A673 (cell line): ENCODE measurements at regions not wholly inside any gene's neighbourhood (a gene's known extent, or its start where the extent isn't known, plus 50 kb on each side); places are given as distances from the start of the nearest gene placed in this dataset.

Experiments used
- BruUV-seq: library from RNA; stranded (reverse); fragments of 400-500 nt; replicated peaks from 2 replicates; lab custom pipeline; 2021; lab: Mats Ljungman, UMichigan
- CTCF ChIA-PET: fragments of 300-600 bp; sonication (Branson Sonifier 250); formaldehyde crosslinking; loops from one replicate; lab custom pipeline; 2022; ENCODE audit warnings: antibody characterized with exemption; lab: Charles Lee
- POLR2A ChIA-PET: fragments of 300-600 bp; sonication (Branson Sonifier 250); formaldehyde crosslinking; loops from one replicate; lab custom pipeline; 2022; ENCODE audit warnings: antibody characterized with exemption; ENCODE audit not compliant: low non-redundant PET; lab: Charles Lee
- DNase-seq: peaks from one replicate; pipeline ENCODE4 v3.0.0-alpha.2; 2015; ENCODE audit warnings: low spot score
- H3K27ac ChIP-seq: fragments of 200-600 bp; sonication (generic); 2 replicates; pipeline ENCODE4 v1.5.1; 2016; ENCODE audit warnings: mixed run types, low read depth, mild to moderate bottlenecking, mixed read lengths, antibody characterized with exemption, low read length; ENCODE audit not compliant: poor library complexity, severe bottlenecking
- H3K27me3 ChIP-seq: fragments of 200-600 bp; sonication (generic); replicated peaks from 2 replicates; pipeline ENCODE4 v1.6.1; 2017; ENCODE audit warnings: mixed run types, low read depth, mild to moderate bottlenecking, mixed read lengths, antibody characterized with exemption, low read length; ENCODE audit not compliant: insufficient read depth, poor library complexity
- H3K36me3 ChIP-seq: fragments of 200-600 bp; sonication (generic); 2 replicates; pipeline ENCODE4 v1.6.1; 2016; ENCODE audit warnings: mixed run types, mild to moderate bottlenecking, mixed read lengths, antibody characterized with exemption, low read length; ENCODE audit not compliant: insufficient read depth, poor library complexity, severe bottlenecking
- H3K4me1 ChIP-seq: fragments of 200-600 bp; sonication (generic); 2 replicates; pipeline ENCODE4 v1.6.1; 2017; ENCODE audit warnings: mixed run types, mild to moderate bottlenecking, mixed read lengths, antibody characterized with exemption, low read length; ENCODE audit not compliant: insufficient read depth, poor library complexity, severe bottlenecking
- H3K4me3 ChIP-seq: fragments of 200-600 bp; sonication (generic); 2 replicates; pipeline ENCODE4 v1.5.1; 2016; ENCODE audit warnings: low read depth, mixed run types, mild to moderate bottlenecking, mixed read lengths, low read length; ENCODE audit not compliant: poor library complexity, severe bottlenecking
- H3K9me3 ChIP-seq: fragments of 200-600 bp; sonication (generic); 2 replicates; pipeline ENCODE4 v1.6.1; 2016; ENCODE audit warnings: mixed run types, low read depth, mild to moderate bottlenecking, mixed read lengths, antibody characterized with exemption, low read length; ENCODE audit not compliant: poor library complexity, severe bottlenecking
- EZH2 ChIP-seq: fragments of 200-600 bp; sonication (generic); IDR thresholded peaks from 2 replicates; pipeline ENCODE4 v1.6.1; 2017; ENCODE audit warnings: borderline replicate concordance, low read depth, mild to moderate bottlenecking, mixed read lengths, antibody characterized with exemption, low read length; ENCODE audit not compliant: poor library complexity, severe bottlenecking
- intact Hi-C: fragments of 100-400 bp; cut with micrococcal nuclease; formaldehyde crosslinking; loops from one replicate; pipeline ENCODE4 v1.10.0; 2022; ENCODE audit not compliant: unreplicated experiment
- TF ChIP-seq, protein P1 (sequence below): fragments of 300-800, 200-600 bp; sonication (generic); conservative IDR thresholded peaks from 2 replicates; pipeline ENCODE4 v1.5.1; 2017; ENCODE audit warnings: low read depth, mild to moderate bottlenecking, antibody characterized with exemption, low read length, moderate library complexity, mixed read lengths

- no TSS peak for BruUV-seq
- intact Hi-C loops, result no loop called here
- CTCF ChIA-PET, result no interaction called here
- no peak for DNase-seq
- Histone ChIP-seq H3K9me3 (peaks cover 6% of the 10 kb centered on the region), H3K4me1 (no peaks in the 10 kb centered on the region), H3K36me3 (no peaks in the 10 kb centered on the region), H3K27me3 (no peaks in the 10 kb centered on the region), H3K4me3 (no peak overlapping the region), H3K27ac (no peak overlapping the region)
- TF ChIP-seq, protein P1, sequence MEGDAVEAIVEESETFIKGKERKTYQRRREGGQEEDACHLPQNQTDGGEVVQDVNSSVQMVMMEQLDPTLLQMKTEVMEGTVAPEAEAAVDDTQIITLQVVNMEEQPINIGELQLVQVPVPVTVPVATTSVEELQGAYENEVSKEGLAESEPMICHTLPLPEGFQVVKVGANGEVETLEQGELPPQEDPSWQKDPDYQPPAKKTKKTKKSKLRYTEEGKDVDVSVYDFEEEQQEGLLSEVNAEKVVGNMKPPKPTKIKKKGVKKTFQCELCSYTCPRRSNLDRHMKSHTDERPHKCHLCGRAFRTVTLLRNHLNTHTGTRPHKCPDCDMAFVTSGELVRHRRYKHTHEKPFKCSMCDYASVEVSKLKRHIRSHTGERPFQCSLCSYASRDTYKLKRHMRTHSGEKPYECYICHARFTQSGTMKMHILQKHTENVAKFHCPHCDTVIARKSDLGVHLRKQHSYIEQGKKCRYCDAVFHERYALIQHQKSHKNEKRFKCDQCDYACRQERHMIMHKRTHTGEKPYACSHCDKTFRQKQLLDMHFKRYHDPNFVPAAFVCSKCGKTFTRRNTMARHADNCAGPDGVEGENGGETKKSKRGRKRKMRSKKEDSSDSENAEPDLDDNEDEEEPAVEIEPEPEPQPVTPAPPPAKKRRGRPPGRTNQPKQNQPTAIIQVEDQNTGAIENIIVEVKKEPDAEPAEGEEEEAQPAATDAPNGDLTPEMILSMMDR, result no peak
- POLR2A ChIA-PET, result no interaction called here
Observed at GRCh38 chr7:125848157-125848556, 918.5 kb upstream of the POT1 start.

DNA sequence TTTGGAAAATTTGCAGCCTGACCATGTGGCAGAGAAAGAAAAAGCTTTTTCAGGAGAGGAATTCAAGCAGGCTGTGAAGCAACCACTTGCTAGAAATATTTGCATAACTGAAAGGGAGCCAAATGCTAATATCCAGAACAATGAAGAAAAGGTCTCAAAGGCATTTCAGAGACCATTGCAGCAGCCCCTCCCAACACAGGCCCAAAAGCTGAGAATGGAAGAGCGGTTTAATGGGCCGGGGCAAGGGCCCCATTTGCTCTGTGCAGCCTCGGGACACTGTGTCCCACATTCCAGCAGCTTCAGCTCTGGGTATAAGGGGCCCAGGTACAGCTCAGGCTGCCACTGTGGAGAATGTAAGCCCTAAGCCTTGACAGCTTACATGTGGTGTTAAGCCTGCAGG lies 918.1 kb upstream of the POT1 start:
- no peak for DNase-seq
- POLR2A ChIA-PET, result no interaction called here
- H3K4me1 ChIP-seq, result no peaks in the 10 kb centered on the region
- H3K36me3 ChIP-seq, result no peaks in the 10 kb centered on the region
- TF ChIP-seq, protein P1, result no peak
- CTCF ChIA-PET, result no interaction called here
- peaks cover 6% of the 10 kb centered on the region for H3K9me3 ChIP-seq
- intact Hi-C loops, result no loop called here
- H3K4me3 ChIP-seq, result no peak overlapping the region
- H3K27ac ChIP-seq, result no peak overlapping the region
- H3K27me3 ChIP-seq, result no peaks in the 10 kb centered on the region
- BruUV-seq, result no TSS peak

GRCh38 chr7:125847055-125847454 lies 917.4 kb upstream of the POT1 start:
- H3K36me3 ChIP-seq, result no peaks in the 10 kb centered on the region
- H3K9me3 ChIP-seq, result peaks cover 6% of the 10 kb centered on the region
- no peak for DNase-seq
- intact Hi-C loops, result no loop called here
- POLR2A ChIA-PET, result no interaction called here
- CTCF ChIA-PET, result no interaction called here
- TF ChIP-seq EZH2, result no peak
- TF ChIP-seq, protein P1, result no peak
- H3K27ac ChIP-seq, result no peak overlapping the region
- no peaks in the 10 kb centered on the region for H3K4me1 ChIP-seq
- no peaks in the 10 kb centered on the region for H3K27me3 ChIP-seq
- no peak overlapping the region for H3K4me3 ChIP-seq
- no TSS peak for BruUV-seq

DNA sequence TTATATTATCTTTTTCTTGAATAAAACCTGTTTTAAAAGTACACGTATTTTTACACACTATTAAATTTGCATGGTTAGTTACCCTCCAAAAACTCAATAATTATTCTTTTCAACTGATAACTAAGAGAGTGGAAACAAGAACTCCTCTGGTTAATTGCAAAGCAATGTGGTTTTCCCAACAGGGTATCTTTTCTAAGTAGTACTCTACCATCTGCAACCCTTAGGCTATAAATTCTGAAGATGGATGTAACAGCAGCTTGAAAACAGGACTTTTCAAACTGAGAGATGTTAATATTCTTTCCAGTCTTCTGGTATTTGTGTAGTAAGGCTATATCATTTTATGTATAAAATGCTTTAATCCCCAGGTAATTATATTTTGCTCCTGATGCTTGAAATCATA lies 916.1 kb upstream of the POT1 start:
- no TSS peak for BruUV-seq
- ChIA-PET CTCF (no interaction called here), POLR2A (no interaction called here)
- H3K4me1 ChIP-seq, result no peaks in the 10 kb centered on the region
- H3K9me3 ChIP-seq, result peaks cover 6% of the 10 kb centered on the region
- no peak for DNase-seq
- intact Hi-C loops, result no loop called here
- no peaks in the 10 kb centered on the region for H3K36me3 ChIP-seq
- no peak overlapping the region for H3K27ac ChIP-seq
- no peak overlapping the region for H3K4me3 ChIP-seq
- TF ChIP-seq, protein P1, result no peak
- no peak for TF ChIP-seq EZH2
- no peaks in the 10 kb centered on the region for H3K27me3 ChIP-seq
